OCI-LY7 (cell line): ENCODE measurements at regions not wholly inside any gene's neighbourhood (a gene's known extent, or its start where the extent isn't known, plus 50 kb on each side); places are given as distances from the start of the nearest gene placed in this dataset.

Experiments used
- BruUV-seq: library from RNA; stranded (reverse); fragments of 400-500 nt; replicated peaks from 2 replicates; lab custom pipeline; 2021; lab: Mats Ljungman, UMichigan
- CTCF ChIA-PET: fragments of 300-600 bp; sonication (Branson Sonifier 250); formaldehyde crosslinking; loops from one replicate; lab custom pipeline; 2022; ENCODE audit warnings: antibody characterized with exemption; ENCODE audit not compliant: unreplicated experiment; lab: Charles Lee
- POLR2A ChIA-PET: fragments of 300-600 bp; sonication (Branson Sonifier 250); formaldehyde crosslinking; loops from one replicate; lab custom pipeline; 2022; ENCODE audit warnings: antibody characterized with exemption; lab: Charles Lee
- DNase-seq: peaks from one replicate; pipeline ENCODE4 v3.0.0-alpha.2; 2015; ENCODE audit warnings: low spot score
- H2AFZ ChIP-seq: fragments of 200-600 bp; sonication (generic), shearing (Covaris generic); 2 replicates; pipeline ENCODE4 v1.6.1; 2014; ENCODE audit warnings: mild to moderate bottlenecking, antibody characterized with exemption, low read length, moderate library complexity
- H3K27ac ChIP-seq: fragments of 200-600 bp; sonication (generic); 2 replicates; pipeline ENCODE4 v1.5.1; 2014; ENCODE audit warnings: mixed run types, low read depth, mild to moderate bottlenecking, moderate library complexity, low read length, inconsistent platforms; ENCODE audit not compliant: poor library complexity, severe bottlenecking
- H3K36me3 ChIP-seq: fragments of 200-600 bp; sonication (generic); 2 replicates; pipeline ENCODE4 v1.6.1; 2014; ENCODE audit warnings: mild to moderate bottlenecking, antibody characterized with exemption, low read length, moderate library complexity, mixed read lengths; ENCODE audit not compliant: insufficient read depth
- H3K4me1 ChIP-seq: fragments of 200-600 bp; sonication (generic); 2 replicates; pipeline ENCODE4 v1.5.1; 2014; ENCODE audit warnings: mild to moderate bottlenecking, low read length; ENCODE audit not compliant: insufficient read depth, poor library complexity, severe bottlenecking
- H3K4me2 ChIP-seq: fragments of 200-600 bp; sonication (generic); 2 replicates; pipeline ENCODE4 v1.6.1; 2014; ENCODE audit warnings: mild to moderate bottlenecking, low read length
- H3K4me3 ChIP-seq: fragments of 200-600 bp; sonication (generic); 2 replicates; pipeline ENCODE4 v1.5.1; 2014; ENCODE audit warnings: mild to moderate bottlenecking, low read depth, low read length; ENCODE audit not compliant: poor library complexity, severe bottlenecking
- H3K79me2 ChIP-seq: fragments of 200-600 bp; sonication (generic); 2 replicates; pipeline ENCODE4 v1.6.1; 2016; ENCODE audit warnings: low read depth, mild to moderate bottlenecking, low read length, moderate library complexity, mixed read lengths; ENCODE audit not compliant: insufficient read depth
- H3K9me2 ChIP-seq: fragments of 200-600 bp; sonication (generic); 2 replicates; pipeline ENCODE4 v1.6.1; 2016; ENCODE audit warnings: mild to moderate bottlenecking, low read length, mixed read lengths; ENCODE audit not compliant: insufficient read depth
- H3K9me3 ChIP-seq: fragments of 200-600 bp; sonication (generic); 2 replicates; pipeline ENCODE4 v1.6.1; 2014; ENCODE audit warnings: mild to moderate bottlenecking, mixed run types, low read length, mixed read lengths
- H4K20me1 ChIP-seq: fragments of 200-600 bp; sonication (generic); 2 replicates; pipeline ENCODE4 v1.6.1; 2014; ENCODE audit warnings: mild to moderate bottlenecking, antibody characterized with exemption, low read length, moderate library complexity, mixed read lengths; ENCODE audit not compliant: insufficient read depth
- CTCF ChIP-seq: fragments of 200-600 bp; sonication (generic); conservative IDR thresholded peaks from 2 replicates; pipeline ENCODE4 v1.5.1; 2014; ENCODE audit warnings: mild to moderate bottlenecking, antibody characterized with exemption, low read length, moderate library complexity, mixed read lengths
- EZH2phosphoT487 ChIP-seq: fragments of 200-600 bp; sonication (generic); IDR thresholded peaks from 2 replicates; pipeline ENCODE4 v1.6.1; 2018; ENCODE audit warnings: low read depth, borderline replicate concordance, mild to moderate bottlenecking, mixed run types, antibody characterized with exemption, low read length, moderate library complexity, mixed read lengths
- intact Hi-C: fragments of 100-400 bp; cut with micrococcal nuclease; formaldehyde crosslinking; loops from one replicate; pipeline ENCODE4 v1.10.0; 2022; ENCODE audit not compliant: unreplicated experiment

DNA sequence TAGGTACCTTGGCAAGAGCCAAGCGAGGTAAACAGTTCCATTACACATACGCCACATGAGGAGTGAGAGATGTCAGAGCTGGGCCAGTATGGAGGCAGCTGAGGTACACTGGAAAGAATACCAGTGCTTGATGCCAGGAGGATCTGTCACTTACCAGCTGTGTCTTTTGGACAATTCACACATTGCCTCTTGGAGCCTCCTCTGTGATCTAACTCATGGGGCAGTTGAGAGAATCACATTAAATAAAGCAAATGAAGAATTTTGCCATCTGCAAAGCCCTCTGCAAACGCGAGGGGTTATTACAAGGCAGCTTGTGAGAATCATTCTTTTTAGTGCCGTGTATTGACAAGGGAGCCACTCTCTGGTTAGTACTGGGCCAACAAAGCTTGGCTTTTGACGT, 429.7 kb upstream of the KLF4 start:
- Histone ChIP-seq H3K9me2 (no peaks in the 10 kb centered on the region), H3K27ac (no peak overlapping the region), H3K4me1 (no peaks in the 10 kb centered on the region), H2AFZ (no peak overlapping the region), H3K79me2 (no peaks in the 10 kb centered on the region), H3K9me3 (no peaks in the 10 kb centered on the region), H3K4me3 (no peak overlapping the region), H3K36me3 (no peaks in the 10 kb centered on the region), H3K4me2 (no peak overlapping the region), H4K20me1 (no peaks in the 10 kb centered on the region)
- no peak for TF ChIP-seq CTCF
- no peak for TF ChIP-seq EZH2phosphoT487
- no TSS peak for BruUV-seq
- CTCF ChIA-PET, result no interaction called here
- intact Hi-C loops, result no loop called here
- no peak for DNase-seq
- POLR2A ChIA-PET, result no interaction called here

GRCh38 chr9:107918749-107919148, 429.2 kb upstream of the KLF4 start:
- no peak for DNase-seq
- no peaks in the 10 kb centered on the region for H4K20me1 ChIP-seq
- H3K79me2 ChIP-seq, result no peaks in the 10 kb centered on the region
- no peaks in the 10 kb centered on the region for H3K9me3 ChIP-seq
- H3K9me2 ChIP-seq, result no peaks in the 10 kb centered on the region
- H3K4me1 ChIP-seq, result no peaks in the 10 kb centered on the region
- intact Hi-C loops, result no loop called here
- H3K27ac ChIP-seq, result no peak overlapping the region
- no TSS peak for BruUV-seq
- H3K4me2 ChIP-seq, result no peak overlapping the region
- POLR2A ChIA-PET, result no interaction called here
- H3K36me3 ChIP-seq, result no peaks in the 10 kb centered on the region
- TF ChIP-seq EZH2phosphoT487, result no peak
- TF ChIP-seq CTCF, result no peak
- H2AFZ ChIP-seq, result no peak overlapping the region
- H3K4me3 ChIP-seq, result no peak overlapping the region
- CTCF ChIA-PET, result no interaction called here

GRCh38 chr9:107914151-107914550, 424.6 kb upstream of the KLF4 start:
- BruUV-seq, result no TSS peak
- Histone ChIP-seq H3K4me2 (no peak overlapping the region), H4K20me1 (no peaks in the 10 kb centered on the region), H3K27ac (no peak overlapping the region), H2AFZ (no peak overlapping the region), H3K79me2 (no peaks in the 10 kb centered on the region), H3K9me3 (no peaks in the 10 kb centered on the region), H3K36me3 (no peaks in the 10 kb centered on the region), H3K4me1 (no peaks in the 10 kb centered on the region), H3K9me2 (no peaks in the 10 kb centered on the region), H3K4me3 (no peak overlapping the region)
- TF ChIP-seq CTCF (no peak), EZH2phosphoT487 (no peak)
- CTCF ChIA-PET, result no interaction called here
- DNase-seq, result no peak
- POLR2A ChIA-PET, result no interaction called here
- intact Hi-C loops, result no loop called here
